Transverse colon (tissue), 4 donors: ENCODE measurements at regions not wholly inside any gene's neighbourhood (a gene's known extent, or its start where the extent isn't known, plus 50 kb on each side); places are given as distances from the start of the nearest gene placed in this dataset.

Source experiments
- CTCF ChIP-seq, 5 experiments: fragments of 200-600 bp in 3 of 5; fragments of 450-650 bp in 2 of 5; sonication (generic) in 3 of 5; IDR thresholded peaks; 1 replicate in 2 of 5; 2 replicates in 3 of 5; pipeline ENCODE4 v1.5.1; 2016 to 2017; ENCODE audit warnings: antibody characterized with exemption in 5 of 5, inconsistent platforms in 3 of 5, mild to moderate bottlenecking in 2 of 5, moderate library complexity in 1 of 5
- EP300 ChIP-seq: sonication (generic); formaldehyde crosslinking; IDR thresholded peaks from one replicate; pipeline ENCODE4 v1.6.1; 2017; ENCODE audit warnings: antibody characterized with exemption, low read depth
- POLR2A ChIP-seq: fragments of 450-650 bp; IDR thresholded peaks from one replicate; pipeline ENCODE4 v1.6.1; 2016; ENCODE audit warnings: antibody characterized with exemption, mild to moderate bottlenecking, moderate library complexity
- POLR2AphosphoS5 ChIP-seq, 3 donors: sonication (generic); formaldehyde crosslinking; IDR thresholded peaks; one replicate each; pipeline ENCODE4 v1.6.1; 2016; ENCODE audit warnings: antibody characterized with exemption in 3 of 3

GRCh38 chr12:69105101-69105962 lies 134.0 kb upstream of the CPSF6 start:
- no peak for TF ChIP-seq POLR2AphosphoS5 (IDR thresholded peaks at IDR 0.05)
- no peak for TF ChIP-seq EP300
- no peak for TF ChIP-seq CTCF (IDR thresholded peaks at IDR 0.05)
- no peak for TF ChIP-seq POLR2A
